ENCODE measurements at regions not wholly inside any gene's neighbourhood (a gene's known extent, or its start where the extent isn't known, plus 50 kb on each side); places are given as distances from the start of the nearest gene placed in this dataset.

DNA sequence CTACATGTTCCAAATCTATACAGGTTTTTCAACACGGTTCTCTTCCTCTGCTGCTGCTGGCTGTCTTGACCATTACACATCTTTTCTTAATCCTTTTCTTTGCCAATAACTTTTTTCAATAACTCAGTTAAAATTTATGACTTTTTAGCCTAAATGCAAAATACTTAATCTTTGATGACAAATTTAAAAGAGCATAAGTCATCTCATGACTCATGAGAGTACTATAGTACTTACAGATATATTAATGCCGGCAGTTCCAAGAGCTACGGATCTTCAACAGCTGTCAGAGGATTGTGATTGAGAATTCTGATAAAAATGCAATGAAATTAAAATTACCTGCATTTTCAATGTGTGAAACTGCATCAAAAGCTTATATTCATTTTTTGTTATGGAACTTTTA is 105.5 kb downstream of the KPNA2 start:
- no peak overlapping the region for H3K14ac ChIP-seq (ENCODE audit: low read length in 2 of 2)
- no peak overlapping the region for H4K8ac ChIP-seq (ENCODE audit: low read length)
- no peak overlapping the region for H3K9ac ChIP-seq (ENCODE audit: low read length)
- no peak overlapping the region for H3K4me2 ChIP-seq (ENCODE audit: low read length, poor library complexity, severe bottlenecking)
- H3K27me3 ChIP-seq (ENCODE audit: control insufficient read depth in 1 of 2, insufficient read depth in 1 of 2, low read length in 2 of 2): no peaks in the 10 kb centered on the region
- H2BK5ac ChIP-seq (ENCODE audit: low read depth, low read length, poor library complexity, severe bottlenecking): no peak overlapping the region
- no peak overlapping the region for H3K4me3 ChIP-seq (ENCODE audit: insufficient read depth in 1 of 2, low read depth in 1 of 2, low read length in 2 of 2)
- no peaks in the 10 kb centered on the region for H3K9me3 ChIP-seq (ENCODE audit: control insufficient read depth, low read length)
- H2BK12ac ChIP-seq (ENCODE audit: low read length in 2 of 2): no peak overlapping the region
- no peak overlapping the region for H3K27ac ChIP-seq (ENCODE audit: low read length, poor library complexity, severe bottlenecking)
- no peak overlapping the region for H3K18ac ChIP-seq (ENCODE audit: low read depth in 1 of 2, low read length in 2 of 2)
- no peak overlapping the region for H2AFZ ChIP-seq (ENCODE audit: low read depth, low read length)
- H3K23ac ChIP-seq (ENCODE audit: low read length in 2 of 2): no peak overlapping the region
- peaks cover 0 to 1% of the 10 kb centered on the region in 2 experiments for H3K36me3 ChIP-seq (ENCODE audit: control insufficient read depth in 1 of 2, insufficient read depth in 2 of 2, low read depth in 1 of 2, low read length in 2 of 2)
- H3K79me1 ChIP-seq (replicated peaks; ENCODE audit: low read length, poor library complexity, severe bottlenecking): no peaks in the 10 kb centered on the region
- no peak overlapping the region for H2BK120ac ChIP-seq (ENCODE audit: low read depth, low read length)
- no peaks in the 10 kb centered on the region for H3K4me1 ChIP-seq (ENCODE audit: control insufficient read depth, insufficient read depth, low read depth, low read length)
- no peak for DNase-seq
- WGBS: 91% methylated on average over 1 of the region's 3 CpGs
- no peak overlapping the region for H2BK15ac ChIP-seq (ENCODE audit: low read depth, poor library complexity, severe bottlenecking)
- H3K4ac ChIP-seq (ENCODE audit: low read depth in 1 of 2, low read length in 2 of 2): no peak overlapping the region
- H2AK5ac ChIP-seq (ENCODE audit: low read length, severe bottlenecking): no peak overlapping the region
- H4K91ac ChIP-seq (ENCODE audit: low read length): no peak overlapping the region

DNA sequence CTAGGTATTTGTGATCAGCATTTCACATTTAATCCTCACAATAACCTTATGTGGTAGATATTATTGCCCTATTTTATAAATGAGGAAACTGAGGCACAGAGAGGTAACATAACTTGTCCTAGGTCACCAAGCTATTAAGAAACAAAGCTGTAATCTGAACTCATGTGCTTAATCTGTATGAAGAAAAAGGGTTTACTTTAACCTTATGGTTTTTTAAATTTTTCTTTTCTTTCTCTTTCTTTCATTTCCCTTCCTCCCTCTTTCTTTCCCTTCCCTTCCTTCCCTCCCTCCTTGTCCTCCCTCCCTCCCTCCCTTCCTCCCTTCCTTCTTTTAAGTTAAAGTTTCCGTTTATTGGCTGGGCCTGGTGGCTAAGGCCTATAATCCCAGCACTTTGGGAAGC is 105.2 kb upstream of the AMZ2 start:
- Histone ChIP-seq H3K23ac (ENCODE audit: low read length in 2 of 2) (no peak overlapping the region), H3K36me3 (ENCODE audit: control insufficient read depth in 1 of 2, insufficient read depth in 2 of 2, low read depth in 1 of 2, low read length in 2 of 2) (no peaks in the 10 kb centered on the region), H3K27ac (ENCODE audit: low read length, poor library complexity, severe bottlenecking) (no peak overlapping the region), H3K27me3 (ENCODE audit: control insufficient read depth in 1 of 2, insufficient read depth in 1 of 2, low read length in 2 of 2) (no peaks in the 10 kb centered on the region), H3K18ac (ENCODE audit: low read depth in 1 of 2, low read length in 2 of 2) (no peak overlapping the region), H3K9me3 (ENCODE audit: control insufficient read depth, low read length) (no peaks in the 10 kb centered on the region), H4K8ac (ENCODE audit: low read length) (no peak overlapping the region), H2BK15ac (ENCODE audit: low read depth, poor library complexity, severe bottlenecking) (no peak overlapping the region), H3K4me1 (ENCODE audit: control insufficient read depth, insufficient read depth, low read depth, low read length) (no peaks in the 10 kb centered on the region), H3K4ac (ENCODE audit: low read depth in 1 of 2, low read length in 2 of 2) (no peak overlapping the region), H2BK120ac (ENCODE audit: low read depth, low read length) (no peak overlapping the region), H2AK5ac (ENCODE audit: low read length, severe bottlenecking) (no peak overlapping the region), H3K9ac (ENCODE audit: low read length) (no peak overlapping the region), H3K14ac (ENCODE audit: low read length in 2 of 2) (no peak overlapping the region), H2AFZ (ENCODE audit: low read depth, low read length) (no peak overlapping the region), H3K4me3 (ENCODE audit: insufficient read depth in 1 of 2, low read depth in 1 of 2, low read length in 2 of 2) (no peak overlapping the region), H2BK12ac (ENCODE audit: low read length in 2 of 2) (no peak overlapping the region), H4K91ac (ENCODE audit: low read length) (no peak overlapping the region), H3K79me1 (replicated peaks; ENCODE audit: low read length, poor library complexity, severe bottlenecking) (no peaks in the 10 kb centered on the region), H3K4me2 (ENCODE audit: low read length, poor library complexity, severe bottlenecking) (no peak overlapping the region), H2BK5ac (ENCODE audit: low read depth, low read length, poor library complexity, severe bottlenecking) (no peak overlapping the region)
- WGBS: 50% methylated on average over 1 of the region's 1 CpG
- DNase-seq: no peak

DNA sequence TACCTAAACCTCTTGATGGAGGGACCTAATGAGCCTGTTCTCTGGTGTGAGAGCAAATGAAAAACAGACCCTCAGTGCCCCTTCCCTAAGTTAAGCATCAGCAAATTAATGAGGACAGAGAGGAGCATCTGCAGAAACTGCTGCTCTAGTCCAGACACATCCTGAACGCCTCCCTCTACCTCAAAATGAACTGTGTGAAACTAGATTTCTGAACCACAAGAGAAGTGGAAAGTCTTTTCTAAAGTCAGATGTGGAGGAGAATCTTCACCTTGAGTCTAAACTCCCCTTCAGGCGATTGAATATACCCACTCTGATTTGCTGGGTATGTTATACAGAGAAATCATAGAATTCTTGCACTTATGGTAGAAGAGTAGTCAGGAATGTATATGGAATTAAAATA is 104.4 kb upstream of the AMZ2 start:
- Histone ChIP-seq H3K18ac (ENCODE audit: low read depth in 1 of 2, low read length in 2 of 2) (no peak overlapping the region), H2BK120ac (ENCODE audit: low read depth, low read length) (no peak overlapping the region), H2BK12ac (ENCODE audit: low read length in 2 of 2) (no peak overlapping the region), H3K4me3 (ENCODE audit: insufficient read depth in 1 of 2, low read depth in 1 of 2, low read length in 2 of 2) (no peak overlapping the region), H3K27ac (ENCODE audit: low read length, poor library complexity, severe bottlenecking) (no peak overlapping the region), H4K8ac (ENCODE audit: low read length) (no peak overlapping the region), H3K79me1 (replicated peaks; ENCODE audit: low read length, poor library complexity, severe bottlenecking) (no peaks in the 10 kb centered on the region), H3K23ac (ENCODE audit: low read length in 2 of 2) (no peak overlapping the region), H3K4me2 (ENCODE audit: low read length, poor library complexity, severe bottlenecking) (no peak overlapping the region), H2AFZ (ENCODE audit: low read depth, low read length) (no peak overlapping the region), H3K14ac (ENCODE audit: low read length in 2 of 2) (no peak overlapping the region), H3K9me3 (ENCODE audit: control insufficient read depth, low read length) (no peaks in the 10 kb centered on the region), H4K91ac (ENCODE audit: low read length) (no peak overlapping the region), H3K4me1 (ENCODE audit: control insufficient read depth, insufficient read depth, low read depth, low read length) (no peaks in the 10 kb centered on the region), H2BK5ac (ENCODE audit: low read depth, low read length, poor library complexity, severe bottlenecking) (no peak overlapping the region), H3K9ac (ENCODE audit: low read length) (no peak overlapping the region), H2BK15ac (ENCODE audit: low read depth, poor library complexity, severe bottlenecking) (no peak overlapping the region), H3K27me3 (ENCODE audit: control insufficient read depth in 1 of 2, insufficient read depth in 1 of 2, low read length in 2 of 2) (no peaks in the 10 kb centered on the region), H3K4ac (ENCODE audit: low read depth in 1 of 2, low read length in 2 of 2) (no peak overlapping the region), H3K36me3 (ENCODE audit: control insufficient read depth in 1 of 2, insufficient read depth in 2 of 2, low read depth in 1 of 2, low read length in 2 of 2) (no peaks in the 10 kb centered on the region), H2AK5ac (ENCODE audit: low read length, severe bottlenecking) (no peak overlapping the region)
- no CpG with 5 or more reads among the region's 2 CpGs for WGBS
- DNase-seq: no peak

DNA sequence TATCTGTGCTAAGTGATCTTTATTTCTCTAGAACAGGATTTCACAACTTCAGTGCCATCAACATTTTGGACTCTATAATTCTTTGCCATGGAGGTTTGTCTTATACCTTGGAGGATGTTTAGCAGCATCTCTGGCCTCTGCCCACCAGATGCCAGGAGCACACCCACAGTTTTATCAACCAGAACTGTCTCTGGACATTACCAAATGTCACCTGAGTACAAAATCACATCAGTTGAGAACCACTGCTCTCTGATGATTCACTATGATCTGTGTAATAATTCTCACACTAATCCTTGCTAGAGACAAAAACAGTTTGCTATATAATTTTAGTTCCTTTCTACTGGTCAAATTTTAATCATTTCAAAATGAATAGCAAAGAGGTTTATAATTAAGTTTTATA is 102.8 kb upstream of the AMZ2 start:
- H3K27me3 ChIP-seq (ENCODE audit: control insufficient read depth in 1 of 2, insufficient read depth in 1 of 2, low read length in 2 of 2): peaks cover 0 to 4% of the 10 kb centered on the region in 2 experiments
- no peaks in the 10 kb centered on the region for H3K79me1 ChIP-seq (replicated peaks; ENCODE audit: low read length, poor library complexity, severe bottlenecking)
- H2BK12ac ChIP-seq (ENCODE audit: low read length in 2 of 2): no peak overlapping the region
- H4K8ac ChIP-seq (ENCODE audit: low read length): no peak overlapping the region
- H3K23ac ChIP-seq (ENCODE audit: low read length in 2 of 2): no peak overlapping the region
- H2BK15ac ChIP-seq (ENCODE audit: low read depth, poor library complexity, severe bottlenecking): no peak overlapping the region
- no peak overlapping the region for H3K9ac ChIP-seq (ENCODE audit: low read length)
- H3K27ac ChIP-seq (ENCODE audit: low read length, poor library complexity, severe bottlenecking): no peak overlapping the region
- H3K4me2 ChIP-seq (ENCODE audit: low read length, poor library complexity, severe bottlenecking): no peak overlapping the region
- no peak overlapping the region for H4K91ac ChIP-seq (ENCODE audit: low read length)
- no peak overlapping the region for H3K4ac ChIP-seq (ENCODE audit: low read depth in 1 of 2, low read length in 2 of 2)
- H3K4me3 ChIP-seq (ENCODE audit: insufficient read depth in 1 of 2, low read depth in 1 of 2, low read length in 2 of 2): no peak overlapping the region
- no peak overlapping the region for H2AK5ac ChIP-seq (ENCODE audit: low read length, severe bottlenecking)
- no peaks in the 10 kb centered on the region for H3K36me3 ChIP-seq (ENCODE audit: control insufficient read depth in 1 of 2, insufficient read depth in 2 of 2, low read depth in 1 of 2, low read length in 2 of 2)
- no peaks in the 10 kb centered on the region for H3K4me1 ChIP-seq (ENCODE audit: control insufficient read depth, insufficient read depth, low read depth, low read length)
- H3K18ac ChIP-seq (ENCODE audit: low read depth in 1 of 2, low read length in 2 of 2): no peak overlapping the region
- no peak overlapping the region for H2AFZ ChIP-seq (ENCODE audit: low read depth, low read length)
- no peak overlapping the region for H2BK120ac ChIP-seq (ENCODE audit: low read depth, low read length)
- no peak overlapping the region for H2BK5ac ChIP-seq (ENCODE audit: low read depth, low read length, poor library complexity, severe bottlenecking)
- H3K14ac ChIP-seq (ENCODE audit: low read length in 2 of 2): no peak overlapping the region
- DNase-seq: no peak
- H3K9me3 ChIP-seq (ENCODE audit: control insufficient read depth, low read length): no peaks in the 10 kb centered on the region

All from mesenchymal stem cell (in vitro differentiated cells and primary cell).